G401 (cell line): ENCODE measurements at regions not wholly inside any gene's neighbourhood (a gene's known extent, or its start where the extent isn't known, plus 50 kb on each side); places are given as distances from the start of the nearest gene placed in this dataset.

Experiments used
- DNase-seq: peaks from one replicate; pipeline ENCODE4 v3.0.0-alpha.2; 2015; ENCODE audit warnings: low spot score
- in situ Hi-C: cut with HindIII; loops from 2 replicates; pipeline ENCODE4 v1.10.0; 2016; ENCODE audit warnings: low sequenced_read_pairs, mixed read lengths

GRCh38 chr2:176526995-176527901 lies 258.0 kb downstream of the MTX2 start:
- in situ Hi-C loops: no loop called here
- DNase-seq: no peak

- in situ Hi-C loops: no loop called here
- no peak for DNase-seq
These were observed 262.4 kb downstream of the MTX2 start for GRCh38 chr2:176531608-176532007.

GRCh38 chr2:176533505-176534193 lies 264.4 kb downstream of the MTX2 start:
- in situ Hi-C loops: no loop called here
- no peak for DNase-seq

- DNase-seq: no peak
These were observed 265.7 kb downstream of the MTX2 start for GRCh38 chr2:176534798-176535466.

GRCh38 chr2:176535467-176536113 lies 266.3 kb downstream of the MTX2 start:
- in situ Hi-C loops: no loop called here
- no peak for DNase-seq

More at GRCh38 chr2:176534798-176535466, 265.7 kb downstream of the MTX2 start:
- in situ Hi-C loops: no loop called here

- in situ Hi-C loops: no loop called here
- DNase-seq: no peak
These were observed 267.3 kb downstream of the MTX2 start for GRCh38 chr2:176536439-176537133.

GRCh38 chr2:176537932-176538331 lies 268.7 kb downstream of the MTX2 start:
- in situ Hi-C loops: no loop called here
- no peak for DNase-seq

- DNase-seq: no peak
- in situ Hi-C loops: no loop called here
These were observed 271.8 kb downstream of the MTX2 start for GRCh38 chr2:176540995-176541394.

GRCh38 chr2:176542476-176542875 lies 273.2 kb downstream of the MTX2 start:
- in situ Hi-C loops: no loop called here
- no peak for DNase-seq

GRCh38 chr2:176544557-176544956 lies 275.3 kb downstream of the MTX2 start:
- no peak for DNase-seq
- in situ Hi-C loops: no loop called here

- DNase-seq: no peak
- in situ Hi-C loops: no loop called here
These were observed 276.0 kb downstream of the MTX2 start for GRCh38 chr2:176544991-176545956.

- no peak for DNase-seq
- in situ Hi-C loops: no loop called here
These were observed 277.3 kb downstream of the MTX2 start for GRCh38 chr2:176546550-176546949.

GRCh38 chr2:176552501-176553135 lies 283.4 kb downstream of the MTX2 start:
- in situ Hi-C loops: no loop called here
- DNase-seq: no peak

- peak; percentile 71 for DNase-seq
- in situ Hi-C loops: no loop called here
These were observed 284.5 kb downstream of the MTX2 start for GRCh38 chr2:176553685-176554100.

GRCh38 chr2:176554101-176555048 lies 285.1 kb downstream of the MTX2 start:
- in situ Hi-C loops: no loop called here

GRCh38 chr2:176555112-176555511 lies 285.9 kb downstream of the MTX2 start:
- DNase-seq: no peak
- in situ Hi-C loops: no loop called here

More at GRCh38 chr2:176554101-176555048, 285.1 kb downstream of the MTX2 start:
- peak; percentile 71 for DNase-seq
